ENCODE measurements at regions not wholly inside any gene's neighbourhood (a gene's known extent, or its start where the extent isn't known, plus 50 kb on each side); places are given as distances from the start of the nearest gene placed in this dataset.

DNA sequence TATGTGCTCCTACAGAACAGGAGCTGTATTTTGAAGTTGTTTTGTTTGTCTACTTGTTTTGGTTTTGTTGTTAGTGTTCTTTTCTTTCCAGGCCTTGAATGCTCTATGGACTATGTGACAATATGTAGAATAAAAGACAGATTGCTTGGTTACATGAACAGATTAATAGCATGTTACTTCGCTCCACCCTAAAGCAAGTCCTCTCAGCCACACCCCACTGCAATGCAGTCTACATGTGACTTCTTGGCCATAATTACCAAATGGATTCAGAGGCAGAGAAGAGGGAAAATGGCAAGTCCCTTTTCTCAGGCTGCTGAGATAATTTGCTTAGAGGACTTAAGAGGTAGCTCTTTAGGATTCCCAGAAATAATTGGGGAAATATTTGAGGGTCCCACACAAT is 123.2 kb upstream of the CYP1B1 start:
- H4K91ac ChIP-seq (ENCODE audit: insufficient read length, low read depth, low read length): no peak overlapping the region
- no CpG with 5 or more reads among the region's 1 CpG for WGBS (ENCODE audit: extremely low coverage, insufficient read length, low lambda C conversion rate)
- no peak overlapping the region for H2AFZ ChIP-seq (ENCODE audit: low read length)
- no peak overlapping the region for H2BK15ac ChIP-seq (ENCODE audit: low read depth, low read length)
- H4K20me1 ChIP-seq (ENCODE audit: control insufficient read depth, insufficient read depth, insufficient read length): no peaks in the 10 kb centered on the region
- H2AK5ac ChIP-seq (ENCODE audit: insufficient read length, low read length): no peak overlapping the region
- no peak overlapping the region for H4K5ac ChIP-seq (ENCODE audit: insufficient read length, low read depth, low read length)
- no peak overlapping the region for H2BK5ac ChIP-seq (ENCODE audit: insufficient read length, low read length)
- H3K9me3 Mint-ChIP-seq: no peaks in the 10 kb centered on the region
- no peak overlapping the region for H3K27ac ChIP-seq (ENCODE audit: insufficient read length, low read depth, low read length)
- H3K27me3 ChIP-seq (ENCODE audit: insufficient read depth, low read length): no peaks in the 10 kb centered on the region
- no peak overlapping the region for H4K8ac ChIP-seq (replicated peaks; ENCODE audit: insufficient read length, low read depth, low read length)
- no peaks in the 10 kb centered on the region; the same call in none of the 2 replicates for H3K27me3 Mint-ChIP-seq (ENCODE audit: low read depth)
- no peaks in the 10 kb centered on the region for H3K4me1 ChIP-seq (ENCODE audit: insufficient read depth, low read length)
- H3K79me1 ChIP-seq (ENCODE audit: insufficient read depth, low read depth, low read length, poor library complexity, severe bottlenecking): no peaks in the 10 kb centered on the region
- no peak overlapping the region for H3K4ac ChIP-seq (ENCODE audit: low read depth, low read length)
- DNase-seq: no peak
- H3K23ac ChIP-seq (ENCODE audit: insufficient read length, low read depth, low read length): no peak overlapping the region
- no peak overlapping the region for H3K27ac Mint-ChIP-seq
- H2BK12ac ChIP-seq (ENCODE audit: insufficient read length, low read depth, low read length): no peak overlapping the region
- H3K9me3 ChIP-seq (ENCODE audit: control insufficient read depth, low read depth, low read length): no peaks in the 10 kb centered on the region
- H3K9ac ChIP-seq (ENCODE audit: extremely low read depth, insufficient read length, low read length): no peak overlapping the region
- H3K4me3 Mint-ChIP-seq: no peak overlapping the region
- no peak overlapping the region for H3T11ph ChIP-seq (ENCODE audit: low read length)
- no peak overlapping the region for H3K14ac ChIP-seq (ENCODE audit: insufficient read depth, low read length)
- TF ChIP-seq CTCF (conservative IDR thresholded peaks at IDR 0.05): no peak
- no peak overlapping the region for H3K4me2 ChIP-seq (ENCODE audit: insufficient read depth, insufficient read length, low read length)
- H3K36me3 Mint-ChIP-seq (ENCODE audit: insufficient read depth in 1 of 3, low read depth in 3 of 3): no peaks in the 10 kb centered on the region
- no peaks in the 10 kb centered on the region for H3K79me2 ChIP-seq (ENCODE audit: insufficient read depth, low read length)
- H3K56ac ChIP-seq (ENCODE audit: insufficient read length, low read depth, low read length): no peak overlapping the region
- H2BK120ac ChIP-seq (ENCODE audit: low read depth, low read length, poor library complexity, severe bottlenecking): no peak overlapping the region
- H3K23me2 ChIP-seq (ENCODE audit: insufficient read length, low read depth, low read length, poor library complexity, severe bottlenecking): no peaks in the 10 kb centered on the region
- H2BK20ac ChIP-seq (ENCODE audit: low read depth, low read length, poor library complexity, severe bottlenecking): no peak overlapping the region
- H3K4me1 Mint-ChIP-seq: peaks cover 4 to 6% of the 10 kb centered on the region in 2 experiments; a peak in 2 of 4 replicates
- H3K18ac ChIP-seq (ENCODE audit: insufficient read length, low read depth, low read length): no peak overlapping the region
